HUES48 (cell line): ENCODE measurements at regions not wholly inside any gene's neighbourhood (a gene's known extent, or its start where the extent isn't known, plus 50 kb on each side); places are given as distances from the start of the nearest gene placed in this dataset.

Experiments used
- H3K27ac ChIP-seq: one replicate; pipeline ENCODE4 v1.7.0; 2013; ENCODE audit warnings: low read depth, low read length, inconsistent platforms
- H3K27me3 ChIP-seq: 2 replicates; pipeline ENCODE4 v1.6.1; 2013; ENCODE audit warnings: mild to moderate bottlenecking, low read length; ENCODE audit not compliant: control insufficient read depth, insufficient read depth
- H3K36me3 ChIP-seq: 2 replicates; pipeline ENCODE4 v1.6.1; 2013; ENCODE audit warnings: low read length; ENCODE audit not compliant: control insufficient read depth, insufficient read depth
- H3K4me1 ChIP-seq: 2 replicates; pipeline ENCODE4 v1.6.1; 2013; ENCODE audit warnings: mild to moderate bottlenecking, low read length; ENCODE audit not compliant: control insufficient read depth, insufficient read depth
- H3K4me3 ChIP-seq: 2 replicates; pipeline ENCODE4 v1.5.1; 2013; ENCODE audit warnings: mild to moderate bottlenecking, low read depth, low read length
- H3K9ac ChIP-seq: 2 replicates; pipeline ENCODE4 v1.6.1; 2013; ENCODE audit warnings: mild to moderate bottlenecking, low read depth, low read length, moderate library complexity
- H3K9me3 ChIP-seq: 2 replicates; pipeline ENCODE4 v1.6.1; 2013; ENCODE audit warnings: low read length; ENCODE audit not compliant: control insufficient read depth, insufficient read depth

DNA sequence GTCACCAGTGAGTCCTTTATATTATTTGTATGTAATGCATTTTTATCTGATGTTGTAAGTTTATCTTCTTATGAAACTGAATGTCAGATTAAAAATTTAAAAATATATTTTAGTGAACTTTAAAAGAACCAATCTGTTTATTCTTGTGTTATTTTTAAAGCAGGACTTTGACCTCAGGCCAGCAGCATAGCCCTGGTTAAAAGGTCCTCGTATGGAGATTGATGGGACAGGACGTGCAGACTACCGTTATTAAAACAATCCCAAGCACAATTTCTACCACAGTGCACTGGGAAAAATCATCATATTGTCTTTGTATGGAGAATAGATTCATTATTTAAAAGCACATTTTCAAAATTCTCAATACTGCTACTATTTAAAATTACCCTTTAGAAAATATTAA is 573.8 kb upstream of the ARGLU1 start:
- Histone ChIP-seq H3K27me3 (no peaks in the 10 kb centered on the region), H3K27ac (no peak overlapping the region), H3K9ac (no peak overlapping the region), H3K4me1 (0 out of 2 replicates have a peak, but pooled peaks cover 3% of the 10 kb centered on the region), H3K4me3 (no peak overlapping the region), H3K9me3 (no peaks in the 10 kb centered on the region), H3K36me3 (no peaks in the 10 kb centered on the region)

DNA sequence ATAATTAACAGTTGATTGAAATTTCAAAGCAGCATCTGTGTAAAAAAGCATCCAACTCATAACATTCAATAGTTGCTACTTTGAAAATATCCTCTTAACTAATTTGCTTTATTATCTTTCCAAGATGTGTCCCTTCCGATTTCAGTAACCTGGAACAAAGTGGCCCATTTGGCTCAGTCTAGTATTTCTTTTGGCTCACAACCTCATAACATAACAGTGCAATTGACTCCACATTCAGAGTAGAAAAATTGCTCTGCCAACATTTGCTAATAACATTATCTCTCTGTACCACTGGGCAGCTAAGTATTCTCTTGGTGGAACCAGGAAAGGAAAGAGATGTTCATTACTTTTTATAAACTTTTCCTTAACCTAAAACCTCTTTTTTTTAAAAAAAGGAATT is 571.1 kb upstream of the ARGLU1 start:
- Histone ChIP-seq H3K27me3 (no peaks in the 10 kb centered on the region), H3K27ac (no peak overlapping the region), H3K9me3 (no peaks in the 10 kb centered on the region), H3K4me1 (0 out of 2 replicates have a peak, but pooled peaks cover 3% of the 10 kb centered on the region), H3K36me3 (no peaks in the 10 kb centered on the region), H3K9ac (no peak overlapping the region), H3K4me3 (no peak overlapping the region)

DNA sequence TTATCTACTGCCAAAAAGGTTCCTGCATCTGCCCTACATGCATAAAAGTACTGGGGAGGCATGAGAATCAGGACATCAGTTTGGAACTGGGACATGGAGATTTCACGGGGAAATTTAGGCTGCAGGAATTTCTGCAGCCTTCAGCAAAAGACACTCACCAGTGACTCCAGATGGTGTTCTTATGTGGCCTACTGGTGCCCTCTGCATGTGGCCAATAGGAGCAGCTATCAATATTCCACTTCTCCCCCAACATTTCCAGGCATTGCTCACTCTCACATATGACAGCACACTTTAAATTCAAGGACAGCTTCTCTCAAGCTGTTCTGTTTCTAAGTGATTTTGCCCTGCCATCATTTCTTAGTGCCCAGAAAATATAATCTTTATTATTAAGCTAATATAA is 570.5 kb upstream of the ARGLU1 start:
- Histone ChIP-seq H3K9ac (no peak overlapping the region), H3K36me3 (no peaks in the 10 kb centered on the region), H3K4me3 (no peak overlapping the region), H3K9me3 (no peaks in the 10 kb centered on the region), H3K27me3 (no peaks in the 10 kb centered on the region), H3K27ac (no peak overlapping the region), H3K4me1 (0 out of 2 replicates have a peak, but pooled peaks cover 3% of the 10 kb centered on the region)

DNA sequence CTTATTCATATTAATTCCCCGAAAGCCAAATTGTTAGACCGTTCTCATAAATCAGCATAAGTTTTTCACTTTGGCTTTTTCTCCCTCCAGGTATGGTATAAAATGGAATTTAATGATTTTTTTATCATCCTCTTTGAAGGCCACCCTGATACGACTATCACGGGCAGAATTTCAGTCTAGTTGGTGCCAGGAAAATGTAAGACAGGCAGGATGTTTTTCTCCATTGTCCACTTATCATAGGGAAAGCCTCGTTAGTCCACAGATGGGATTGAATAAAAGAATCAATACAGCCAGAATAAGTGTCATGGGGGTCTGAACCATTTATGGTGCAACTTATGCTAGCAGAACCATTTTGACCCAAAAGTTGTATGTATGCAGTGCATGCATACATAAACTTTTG is 566.0 kb upstream of the ARGLU1 start:
- no peaks in the 10 kb centered on the region for H3K9me3 ChIP-seq
- H3K9ac ChIP-seq = no peak overlapping the region
- no peaks in the 10 kb centered on the region for H3K36me3 ChIP-seq
- H3K27me3 ChIP-seq = no peaks in the 10 kb centered on the region
- no peak overlapping the region for H3K4me3 ChIP-seq
- H3K4me1 ChIP-seq = peaks cover 5% of the 10 kb centered on the region
- H3K27ac ChIP-seq = no peak overlapping the region

DNA sequence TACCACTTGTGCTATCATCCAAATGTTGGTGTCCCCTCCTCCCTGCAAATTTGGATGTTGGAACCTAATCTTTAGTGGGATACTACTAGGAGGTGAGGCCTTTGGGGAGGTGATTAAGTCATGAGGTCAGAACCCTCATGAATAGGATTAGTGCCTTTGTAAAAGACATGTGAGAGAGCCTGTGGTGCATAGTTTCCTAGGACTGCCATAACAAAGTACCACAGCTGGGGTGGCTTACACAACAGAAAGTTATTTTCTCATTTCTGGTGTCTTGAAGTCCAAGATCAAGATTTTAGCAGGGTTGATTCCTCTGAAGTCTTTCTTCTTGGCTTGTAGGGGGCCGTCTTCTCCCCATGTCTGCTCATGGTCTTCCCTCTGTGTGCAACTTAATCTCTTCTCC is 562.6 kb upstream of the ARGLU1 start:
- Histone ChIP-seq H3K4me3 (no peak overlapping the region), H3K27me3 (no peaks in the 10 kb centered on the region), H3K27ac (no peak overlapping the region), H3K4me1 (peaks cover 6% of the 10 kb centered on the region), H3K9ac (no peak overlapping the region), H3K36me3 (no peaks in the 10 kb centered on the region), H3K9me3 (no peaks in the 10 kb centered on the region)

- Histone ChIP-seq H3K4me1 (0 out of 2 replicates have a peak, but pooled peaks cover 6% of the 10 kb centered on the region), H3K9me3 (no peaks in the 10 kb centered on the region), H3K27me3 (no peaks in the 10 kb centered on the region), H3K36me3 (no peaks in the 10 kb centered on the region), H3K27ac (no peak overlapping the region), H3K4me3 (no peak overlapping the region), H3K9ac (no peak overlapping the region)
Observed at GRCh38 chr13:107124730-107125129, 556.8 kb upstream of the ARGLU1 start.

DNA sequence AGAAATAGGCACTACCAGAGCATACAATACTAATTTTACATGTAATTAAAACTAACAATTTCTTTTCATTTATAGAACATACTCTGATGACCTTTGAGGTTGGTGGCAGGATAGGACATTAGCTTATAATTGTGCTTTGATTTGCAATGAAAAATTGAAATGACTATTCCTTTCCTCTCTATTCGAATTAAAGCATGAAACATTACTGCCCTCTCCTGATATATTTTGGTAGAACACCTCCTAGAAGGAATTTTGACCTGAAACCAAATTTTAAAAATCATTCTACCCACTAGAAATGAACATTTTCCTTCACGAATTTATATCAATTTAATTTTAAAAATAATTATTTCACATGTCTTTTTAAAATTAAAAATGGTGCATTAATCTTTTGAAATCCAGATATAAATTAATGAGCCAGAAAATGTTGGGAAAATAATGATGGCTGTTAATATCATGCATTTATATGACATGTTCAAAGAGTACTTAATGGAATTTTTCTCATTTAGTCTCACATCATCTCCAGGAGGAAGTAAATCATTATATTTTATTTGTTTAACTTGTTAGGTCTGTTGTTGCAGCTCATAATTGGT is 556.3 kb upstream of the ARGLU1 start:
- no peaks in the 10 kb centered on the region for H3K36me3 ChIP-seq
- no peaks in the 10 kb centered on the region for H3K9me3 ChIP-seq
- 0 out of 2 replicates have a peak, but pooled peaks cover 6% of the 10 kb centered on the region for H3K4me1 ChIP-seq
- no peak overlapping the region for H3K4me3 ChIP-seq
- H3K27ac ChIP-seq = no peak overlapping the region
- no peak overlapping the region for H3K9ac ChIP-seq
- H3K27me3 ChIP-seq = no peaks in the 10 kb centered on the region

- Histone ChIP-seq H3K9ac (no peak overlapping the region), H3K4me3 (no peak overlapping the region)
Observed at GRCh38 chr13:107121793-107122192, 553.9 kb upstream of the ARGLU1 start.

GRCh38 chr13:107119989-107120881 is 552.3 kb upstream of the ARGLU1 start:
- H3K9me3 ChIP-seq = no peaks in the 10 kb centered on the region
- H3K27me3 ChIP-seq = no peaks in the 10 kb centered on the region
- H3K4me1 ChIP-seq = 0 out of 2 replicates have a peak, but pooled peaks cover 2% of the 10 kb centered on the region
- no peak overlapping the region for H3K27ac ChIP-seq
- no peaks in the 10 kb centered on the region for H3K36me3 ChIP-seq
- H3K9ac ChIP-seq = no peak overlapping the region
- H3K4me3 ChIP-seq = no peak overlapping the region

More at GRCh38 chr13:107121793-107122192, 553.9 kb upstream of the ARGLU1 start:
- H3K27ac ChIP-seq = no peak overlapping the region
- H3K4me1 ChIP-seq = 0 out of 2 replicates have a peak, but pooled peaks cover 6% of the 10 kb centered on the region
- H3K9me3 ChIP-seq = no peaks in the 10 kb centered on the region
- no peaks in the 10 kb centered on the region for H3K36me3 ChIP-seq
- H3K27me3 ChIP-seq = no peaks in the 10 kb centered on the region

- H3K4me1 ChIP-seq = no peaks in the 10 kb centered on the region
- H3K9me3 ChIP-seq = no peaks in the 10 kb centered on the region
- no peak overlapping the region for H3K27ac ChIP-seq
- H3K36me3 ChIP-seq = no peaks in the 10 kb centered on the region
- H3K9ac ChIP-seq = no peak overlapping the region
- H3K27me3 ChIP-seq = no peaks in the 10 kb centered on the region
- H3K4me3 ChIP-seq = no peak overlapping the region
Observed at GRCh38 chr13:107118506-107118905, 550.6 kb upstream of the ARGLU1 start.

GRCh38 chr13:107117327-107118012 is 549.5 kb upstream of the ARGLU1 start:
- Histone ChIP-seq H3K27me3 (no peaks in the 10 kb centered on the region), H3K4me1 (no peaks in the 10 kb centered on the region), H3K36me3 (no peaks in the 10 kb centered on the region), H3K9ac (no peak overlapping the region), H3K9me3 (no peaks in the 10 kb centered on the region), H3K4me3 (no peak overlapping the region), H3K27ac (no peak overlapping the region)
